BLaER1 (cell line): ENCODE measurements at regions not wholly inside any gene's neighbourhood (a gene's known extent, or its start where the extent isn't known, plus 50 kb on each side); places are given as distances from the start of the nearest gene placed in this dataset.
"Not testable (repeated sequence)": the region's sequence is repeated elsewhere in the genome, so short reads cannot be mapped to it uniquely, and the experiment has no call there.

Source experiments
- H3K27ac ChIP-seq: shearing (Covaris generic); formaldehyde crosslinking; 2 replicates; pipeline ENCODE4 v1.8.1; 2022
- H3K27me3 ChIP-seq: shearing (Covaris generic); formaldehyde crosslinking; 2 replicates; pipeline ENCODE4 v1.8.1; 2022
- H3K36me3 ChIP-seq: shearing (Covaris generic); formaldehyde crosslinking; 2 replicates; pipeline ENCODE4 v1.8.1; 2022
- H3K4me1 ChIP-seq: shearing (Covaris generic); formaldehyde crosslinking; 2 replicates; pipeline ENCODE4 v1.8.1; 2022
- H3K4me2 ChIP-seq: shearing (Covaris generic); formaldehyde crosslinking; 2 replicates; pipeline ENCODE4 v1.8.1; 2022
- H3K4me3 ChIP-seq: shearing (Covaris generic); formaldehyde crosslinking; 2 replicates; pipeline ENCODE4 v1.8.1; 2022
- H3K9ac ChIP-seq: shearing (Covaris generic); formaldehyde crosslinking; 2 replicates; pipeline ENCODE4 v1.8.1; 2022
- H3K9me3 ChIP-seq: shearing (Covaris generic); formaldehyde crosslinking; 2 replicates; pipeline ENCODE4 v1.8.1; 2022
- H4K20me1 ChIP-seq: shearing (Covaris generic); formaldehyde crosslinking; 2 replicates; pipeline ENCODE4 v1.8.1; 2022
- Cebpa-rat ChIP-seq: shearing (Covaris generic); IDR thresholded peaks from 2 replicates; pipeline ENCODE4 v1.8.1; 2022

DNA sequence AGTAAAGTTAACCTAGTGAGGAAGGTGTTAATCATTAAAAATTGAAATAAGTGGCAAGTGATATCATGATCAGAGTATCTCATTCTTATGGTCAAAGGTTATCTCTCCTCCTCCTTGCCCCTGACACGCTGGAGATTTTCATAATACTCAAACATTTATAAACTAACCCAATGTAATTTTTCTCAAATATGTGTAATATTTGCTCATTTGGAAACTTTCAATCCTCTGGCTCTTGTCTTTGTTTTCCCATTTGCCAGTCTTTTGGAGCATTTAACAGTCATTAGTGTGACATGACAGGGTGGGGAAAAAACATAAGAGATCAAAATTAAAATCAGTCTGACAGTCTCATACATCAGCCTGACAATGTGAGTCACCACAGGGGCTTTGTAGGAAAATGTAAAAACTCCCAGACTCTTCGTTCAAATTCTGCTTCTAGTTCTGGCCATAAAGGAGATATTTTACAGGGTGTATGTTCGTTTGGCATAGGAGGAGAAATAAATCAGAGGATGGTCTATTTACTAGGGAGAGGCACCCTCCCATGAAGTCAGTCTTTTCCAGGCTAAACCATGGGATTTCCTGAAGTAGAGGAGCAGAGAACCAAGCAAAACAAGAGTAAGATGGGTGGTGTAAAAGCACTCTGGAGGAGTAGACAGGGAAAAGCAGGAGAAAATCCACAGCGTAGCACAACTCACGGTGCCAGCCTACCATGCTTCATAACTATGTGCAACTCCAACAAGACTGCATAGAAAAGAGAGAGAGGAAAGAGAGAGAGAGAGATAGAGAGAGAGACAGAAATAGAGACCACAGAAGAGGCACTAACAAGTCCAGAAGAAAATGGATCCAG lies 369.2 kb upstream of the PDE3A start:
- Histone ChIP-seq H3K36me3 (no peaks in the 10 kb centered on the region), H3K27ac (no peak overlapping the region), H3K27me3 (no peaks in the 10 kb centered on the region), H3K9me3 (no peaks in the 10 kb centered on the region), H3K4me2 (no peak overlapping the region), H3K9ac (no peak overlapping the region), H3K4me3 (no peak overlapping the region), H4K20me1 (no peaks in the 10 kb centered on the region), H3K4me1 (no peaks in the 10 kb centered on the region)
- no peak for TF ChIP-seq Cebpa-rat

DNA sequence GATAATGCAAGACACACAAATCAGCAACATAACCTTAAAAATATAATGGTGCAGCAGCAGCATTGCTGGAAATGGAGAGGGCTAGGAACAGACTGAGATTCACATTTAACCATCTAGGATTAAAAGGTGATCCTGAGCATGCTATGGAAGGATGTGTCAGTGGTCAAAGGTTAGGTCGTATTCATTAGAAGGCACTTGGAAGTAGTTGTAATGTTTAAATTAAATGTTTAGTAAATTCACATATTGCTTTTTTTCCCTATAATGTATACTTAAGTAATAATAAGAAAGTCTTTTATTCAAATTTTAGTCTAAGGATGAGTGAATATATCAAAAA lies 368.6 kb upstream of the PDE3A start:
- H3K9ac ChIP-seq = no peak overlapping the region
- H3K27me3 ChIP-seq = no peaks in the 10 kb centered on the region
- no peaks in the 10 kb centered on the region for H3K36me3 ChIP-seq
- H3K4me2 ChIP-seq = no peak overlapping the region
- H3K9me3 ChIP-seq = no peaks in the 10 kb centered on the region
- TF ChIP-seq Cebpa-rat = no peak
- H4K20me1 ChIP-seq = no peaks in the 10 kb centered on the region
- no peak overlapping the region for H3K27ac ChIP-seq
- H3K4me3 ChIP-seq = no peak overlapping the region
- H3K4me1 ChIP-seq = no peaks in the 10 kb centered on the region

DNA sequence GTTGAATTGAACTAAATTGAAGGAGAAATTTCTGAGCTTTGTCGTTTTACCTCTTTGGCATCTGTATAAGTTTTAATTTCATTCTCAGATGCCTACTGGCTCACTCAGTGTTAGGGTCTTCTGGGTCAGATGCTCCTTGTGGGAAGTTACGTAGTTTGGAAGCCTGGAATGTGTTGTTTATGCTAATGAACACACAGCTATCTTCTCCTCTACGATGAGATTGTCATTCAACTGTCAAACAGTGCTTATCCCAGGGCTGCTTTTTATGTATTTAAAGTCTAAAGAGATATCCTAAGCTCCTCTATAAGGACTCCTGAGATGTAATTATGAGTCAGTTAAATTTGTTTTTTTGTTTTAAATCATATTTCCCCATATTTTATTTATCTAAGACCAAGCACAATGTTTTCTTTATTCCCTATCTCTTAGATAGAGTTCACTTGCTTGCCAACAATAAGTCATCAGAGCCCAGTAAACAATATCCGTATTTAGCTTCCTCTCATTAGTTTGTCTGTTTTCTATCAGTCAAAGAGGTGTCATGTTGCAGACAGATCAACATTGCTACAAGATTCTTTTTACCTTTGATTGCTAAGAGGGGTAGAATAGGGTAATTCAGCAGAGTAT lies 368.0 kb upstream of the PDE3A start:
- no peak overlapping the region for H3K27ac ChIP-seq
- H3K9me3 ChIP-seq = no peaks in the 10 kb centered on the region
- TF ChIP-seq Cebpa-rat = no peak
- no peak overlapping the region for H3K9ac ChIP-seq
- H3K4me3 ChIP-seq = no peak overlapping the region
- H3K4me1 ChIP-seq = no peaks in the 10 kb centered on the region
- H3K4me2 ChIP-seq = no peak overlapping the region
- H4K20me1 ChIP-seq = no peaks in the 10 kb centered on the region
- no peaks in the 10 kb centered on the region for H3K27me3 ChIP-seq
- no peaks in the 10 kb centered on the region for H3K36me3 ChIP-seq

DNA sequence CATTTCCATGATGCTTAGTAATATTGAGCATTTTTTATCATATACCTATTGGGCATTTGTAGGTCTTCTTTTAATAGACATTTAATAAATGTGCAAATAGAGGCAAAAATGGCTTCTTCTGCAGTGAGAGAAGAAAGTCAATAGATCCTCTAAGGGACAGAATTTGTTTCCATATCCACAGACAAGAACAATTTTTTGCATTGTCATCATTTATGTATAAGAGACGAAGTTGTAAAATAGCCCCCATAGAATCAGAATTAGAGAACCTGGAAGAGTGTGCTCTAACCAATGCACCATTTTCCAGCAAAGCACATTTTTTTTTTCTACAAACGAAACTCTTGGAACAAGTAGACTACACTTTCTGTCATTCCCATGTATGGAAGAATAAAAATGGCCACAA lies 365.1 kb upstream of the PDE3A start:
- Histone ChIP-seq H3K9me3 (no peaks in the 10 kb centered on the region), H3K4me3 (no peak overlapping the region), H3K4me1 (no peaks in the 10 kb centered on the region), H3K9ac (no peak overlapping the region), H4K20me1 (no peaks in the 10 kb centered on the region), H3K36me3 (no peaks in the 10 kb centered on the region), H3K4me2 (no peak overlapping the region), H3K27me3 (no peaks in the 10 kb centered on the region), H3K27ac (no peak overlapping the region)
- TF ChIP-seq Cebpa-rat = no peak

DNA sequence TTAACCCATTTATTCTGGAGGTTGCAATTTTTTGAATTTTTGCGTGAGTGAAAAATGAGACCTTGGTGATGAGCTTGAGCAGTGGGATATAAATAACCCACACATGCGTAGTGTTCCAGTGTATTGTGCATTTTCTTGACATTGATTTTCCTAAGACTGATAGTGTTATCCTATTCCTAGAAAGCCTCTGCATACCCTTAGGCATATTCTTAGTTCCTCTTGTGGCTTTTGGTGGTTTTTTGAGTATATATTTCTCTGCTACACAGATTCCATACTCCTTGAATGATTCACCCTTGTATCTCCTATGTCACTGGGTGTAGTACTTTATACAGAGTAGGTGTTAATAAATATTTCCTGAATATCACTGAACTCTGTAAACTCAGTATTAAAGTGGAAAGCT lies 363.4 kb upstream of the PDE3A start:
- Histone ChIP-seq H3K4me3 (no peak overlapping the region), H3K9me3 (peaks cover 4% of the 10 kb centered on the region), H4K20me1 (no peaks in the 10 kb centered on the region), H3K27me3 (no peaks in the 10 kb centered on the region), H3K27ac (no peak overlapping the region), H3K36me3 (no peaks in the 10 kb centered on the region), H3K4me2 (no peak overlapping the region), H3K9ac (no peak overlapping the region), H3K4me1 (no peaks in the 10 kb centered on the region)
- TF ChIP-seq Cebpa-rat = no peak

DNA sequence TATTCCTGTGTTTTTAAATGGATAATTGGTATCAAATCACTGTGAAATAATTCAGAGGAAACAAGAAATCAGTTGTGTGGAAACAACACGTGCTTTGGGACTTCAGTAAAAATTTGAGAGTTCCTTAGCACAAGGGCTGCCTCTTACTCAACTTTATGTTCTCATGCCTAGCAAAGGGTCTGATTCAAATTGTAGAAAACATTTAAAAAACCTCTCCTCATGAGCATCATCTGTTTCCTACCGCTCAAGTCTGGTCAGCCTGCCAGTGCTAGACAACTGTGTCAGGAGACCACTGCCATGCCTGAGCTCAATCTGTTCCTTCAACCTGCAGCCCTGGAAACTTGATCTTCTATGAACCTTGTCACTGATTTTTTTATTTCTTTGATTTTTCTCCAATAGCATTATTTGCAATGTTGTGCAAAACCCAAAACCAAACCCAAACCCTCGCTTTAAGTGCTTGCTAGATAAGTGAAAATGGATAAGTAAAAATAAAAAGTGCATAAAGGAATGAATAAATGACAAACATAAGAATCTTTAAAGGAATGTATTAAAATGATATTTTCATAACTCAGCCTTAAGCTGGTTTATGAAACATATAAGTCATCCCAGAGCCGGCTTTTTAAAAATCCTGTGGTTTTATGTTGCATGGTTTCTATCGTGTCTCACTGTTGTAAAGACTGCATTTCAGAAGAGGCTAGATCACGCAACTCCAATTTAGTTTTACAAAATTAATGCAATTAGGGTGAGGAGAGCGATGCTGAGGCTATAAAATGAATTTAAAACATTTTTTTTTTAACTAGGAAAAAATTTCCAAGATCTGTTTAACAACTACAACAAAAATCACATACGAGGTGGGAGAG lies 361.2 kb upstream of the PDE3A start:
- Histone ChIP-seq H3K4me3 (no peak overlapping the region), H3K36me3 (no peaks in the 10 kb centered on the region), H3K9ac (no peak overlapping the region), H4K20me1 (no peaks in the 10 kb centered on the region), H3K9me3 (peaks cover 10% of the 10 kb centered on the region), H3K27ac (no peak overlapping the region), H3K4me1 (no peaks in the 10 kb centered on the region), H3K27me3 (no peaks in the 10 kb centered on the region), H3K4me2 (no peak overlapping the region)
- no peak for TF ChIP-seq Cebpa-rat

DNA sequence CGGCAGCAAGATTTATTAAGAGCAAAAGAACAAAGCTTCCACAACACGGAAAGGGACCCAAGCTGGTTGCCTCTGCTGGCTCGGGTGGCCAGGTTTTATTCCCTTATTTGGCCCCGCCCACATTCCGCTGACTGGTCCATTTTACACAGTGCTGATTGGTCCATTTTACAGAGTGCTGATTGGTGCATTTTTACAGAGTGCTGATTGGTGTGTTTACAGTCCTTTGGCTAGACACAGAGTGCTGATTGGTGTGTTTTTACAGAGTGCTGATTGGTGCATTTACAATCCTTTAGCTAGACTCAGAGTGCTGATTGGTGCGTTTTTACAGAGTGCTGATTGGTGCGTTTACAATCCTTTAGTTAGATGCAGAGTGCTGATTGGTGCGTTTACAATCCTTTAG lies 358.4 kb upstream of the PDE3A start:
- H4K20me1 ChIP-seq, H3K9me3 ChIP-seq, H3K4me2 ChIP-seq, H3K36me3 ChIP-seq, H3K9ac ChIP-seq, H3K27me3 ChIP-seq, H3K4me1 ChIP-seq, H3K4me3 ChIP-seq, H3K27ac ChIP-seq: not testable (repeated sequence)

DNA sequence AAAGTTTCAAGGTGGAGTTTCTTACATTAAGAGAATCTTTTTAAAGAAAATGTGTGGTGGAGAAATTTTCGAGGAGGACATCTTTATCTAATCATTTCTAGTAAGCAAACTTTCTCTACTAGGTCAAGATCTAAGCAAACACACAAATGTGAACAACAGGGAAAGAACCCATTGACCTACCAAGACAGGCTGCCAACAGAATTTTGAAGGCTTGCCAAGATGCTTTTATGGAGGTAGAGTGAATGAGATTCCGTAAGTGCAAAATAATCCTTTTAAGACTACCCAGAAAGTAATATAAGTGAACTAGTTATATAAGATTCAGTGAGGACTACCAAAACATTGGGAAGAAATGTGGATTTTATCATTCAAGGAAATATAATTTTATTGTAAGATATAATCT lies 357.1 kb upstream of the PDE3A start:
- H4K20me1 ChIP-seq = no peaks in the 10 kb centered on the region
- no peaks in the 10 kb centered on the region for H3K27me3 ChIP-seq
- peaks cover 10% of the 10 kb centered on the region for H3K9me3 ChIP-seq
- no peak overlapping the region for H3K4me2 ChIP-seq
- H3K4me1 ChIP-seq = no peaks in the 10 kb centered on the region
- H3K9ac ChIP-seq = no peak overlapping the region
- no peak for TF ChIP-seq Cebpa-rat
- no peak overlapping the region for H3K4me3 ChIP-seq
- H3K36me3 ChIP-seq = no peaks in the 10 kb centered on the region
- H3K27ac ChIP-seq = no peak overlapping the region

DNA sequence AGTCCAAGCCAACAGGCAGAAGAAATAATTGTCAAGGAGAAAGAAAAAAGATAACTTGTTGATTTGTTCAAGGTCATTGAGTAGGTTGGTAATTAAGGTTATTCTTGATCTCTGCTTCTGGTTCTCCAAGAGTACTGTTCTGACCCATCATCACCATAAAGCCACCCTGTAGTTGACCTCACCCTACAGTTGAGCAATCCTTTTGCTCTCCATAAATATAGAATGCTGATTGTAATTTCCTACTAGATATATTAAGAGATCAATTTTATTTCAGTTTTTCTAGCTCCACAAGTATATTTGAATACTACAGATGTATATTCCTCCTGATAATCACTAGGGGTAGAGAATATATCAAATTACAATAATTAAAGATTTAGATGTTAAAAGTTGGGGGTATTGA lies 350.5 kb upstream of the PDE3A start:
- no peaks in the 10 kb centered on the region for H3K36me3 ChIP-seq
- TF ChIP-seq Cebpa-rat = no peak

DNA sequence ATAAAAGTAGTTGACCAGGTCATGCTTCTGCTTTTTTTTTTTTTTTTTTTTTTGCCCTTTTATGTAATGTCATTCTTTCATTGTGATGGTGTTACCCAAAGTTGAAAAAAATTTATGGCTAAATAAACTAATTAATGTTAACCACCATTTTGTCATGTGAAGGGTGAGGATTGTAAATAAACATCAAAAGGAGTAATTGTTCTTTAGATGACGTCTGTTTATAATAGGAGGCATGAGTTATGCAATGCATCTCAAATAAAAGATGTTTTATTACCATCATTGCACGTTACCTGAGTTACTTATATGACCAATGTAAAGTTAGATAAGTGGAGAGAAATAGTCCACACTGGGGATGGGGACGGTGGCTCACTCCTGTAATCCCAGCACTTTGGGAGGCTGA lies 349.9 kb upstream of the PDE3A start:
- Histone ChIP-seq H3K36me3 (no peaks in the 10 kb centered on the region), H3K9me3 (no peaks in the 10 kb centered on the region), H3K4me3 (no peak overlapping the region), H3K4me2 (no peak overlapping the region), H3K27ac (no peak overlapping the region), H4K20me1 (no peaks in the 10 kb centered on the region), H3K9ac (no peak overlapping the region), H3K27me3 (no peaks in the 10 kb centered on the region), H3K4me1 (no peaks in the 10 kb centered on the region)
- no peak for TF ChIP-seq Cebpa-rat

More for the DNA sequence above, 350.5 kb upstream of the PDE3A start:
- H3K9ac ChIP-seq = no peak overlapping the region
- H3K4me2 ChIP-seq = no peak overlapping the region
- no peak overlapping the region for H3K4me3 ChIP-seq
- H3K27ac ChIP-seq = no peak overlapping the region
- no peaks in the 10 kb centered on the region for H3K27me3 ChIP-seq
- no peaks in the 10 kb centered on the region for H4K20me1 ChIP-seq
- H3K4me1 ChIP-seq = no peaks in the 10 kb centered on the region
- no peaks in the 10 kb centered on the region for H3K9me3 ChIP-seq
